ENCODE measurements at regions not wholly inside any gene's neighbourhood (a gene's known extent, or its start where the extent isn't known, plus 50 kb on each side); places are given as distances from the start of the nearest gene placed in this dataset.

- ChIA-PET POLR2A (no interaction called here), CTCF (ENCODE audit: low intra/inter-chr PET ratio) (no interaction called here)
- intact Hi-C loops (cut with micrococcal nuclease): no loop called here
- H3K4me3 ChIP-seq: no peak overlapping the region
- H3K4me1 ChIP-seq (replicated peaks in 1 of 2; ENCODE audit: control insufficient read depth in 2 of 2, insufficient read depth in 2 of 2, low read length in 2 of 2): no peaks in the 10 kb centered on the region; a peak in 2 of 5 replicates
- H4K20me1 ChIP-seq (replicated peaks; ENCODE audit: control insufficient read depth, insufficient read depth, low read length): peaks cover 3% of the 10 kb centered on the region; the same call in 1 of the 2 replicates
- no peak for TF ChIP-seq ZNF184 (CRISPR knock-in tag; IDR thresholded peaks at IDR 0.05)
- no peak for TF ChIP-seq DMBX1 (CRISPR knock-in tag; IDR thresholded peaks at IDR 0.05; ENCODE audit: borderline replicate concordance)
- TF ChIP-seq, protein P1, sequence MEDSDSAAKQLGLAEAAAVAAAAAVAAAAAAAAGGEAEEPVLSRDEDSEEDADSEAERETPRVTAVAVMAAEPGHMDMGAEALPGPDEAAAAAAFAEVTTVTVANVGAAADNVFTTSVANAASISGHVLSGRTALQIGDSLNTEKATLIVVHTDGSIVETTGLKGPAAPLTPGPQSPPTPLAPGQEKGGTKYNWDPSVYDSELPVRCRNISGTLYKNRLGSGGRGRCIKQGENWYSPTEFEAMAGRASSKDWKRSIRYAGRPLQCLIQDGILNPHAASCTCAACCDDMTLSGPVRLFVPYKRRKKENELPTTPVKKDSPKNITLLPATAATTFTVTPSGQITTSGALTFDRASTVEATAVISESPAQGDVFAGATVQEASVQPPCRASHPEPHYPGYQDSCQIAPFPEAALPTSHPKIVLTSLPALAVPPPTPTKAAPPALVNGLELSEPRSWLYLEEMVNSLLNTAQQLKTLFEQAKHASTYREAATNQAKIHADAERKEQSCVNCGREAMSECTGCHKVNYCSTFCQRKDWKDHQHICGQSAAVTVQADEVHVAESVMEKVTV (CRISPR knock-in tag; IDR thresholded peaks at IDR 0.05): no peak
- no peak for TF ChIP-seq RBM15 (IDR thresholded peaks at IDR 0.05; ENCODE audit: insufficient read depth, low read length)
- ATAC-seq (no peak), FAIRE-seq (no peak), DNase-seq (ENCODE audit: extremely low read depth in 1 of 4, low spot score in 3 of 4) (no peak)
- H3K79me2 ChIP-seq (ENCODE audit: control insufficient read depth, insufficient read depth, low read length): no peaks in the 10 kb centered on the region
- H3K9ac ChIP-seq (ENCODE audit: insufficient read depth in 1 of 2, low read depth in 2 of 2, low read length in 2 of 2): no peak overlapping the region; a peak in 1 of 4 replicates
- no peak overlapping the region for H3K4me2 ChIP-seq (ENCODE audit: insufficient read depth, low read length)
- no peaks in the 10 kb centered on the region for H3K9me1 ChIP-seq (ENCODE audit: control insufficient read depth, insufficient read depth, low read length)
- no TSS peak for BruUV-seq (replicated peaks)
- no peaks in the 10 kb centered on the region for H3K36me3 ChIP-seq (ENCODE audit: control insufficient read depth, insufficient read depth, low read length)
- H3K9me3 ChIP-seq (replicated peaks; ENCODE audit: control insufficient read depth, insufficient read depth, low read depth, low read length): no peaks in the 10 kb centered on the region
- H3K27me3 ChIP-seq (ENCODE audit: control insufficient read depth in 2 of 2, insufficient read depth in 2 of 2, low read length in 2 of 2): no peaks in the 10 kb centered on the region
- 68% methylated on average over 6 of the region's 7 CpGs for WGBS (ENCODE audit: insufficient coverage, low coverage, missing lambda C conversion rate)
- no peak overlapping the region for H2AFZ ChIP-seq (ENCODE audit: low read depth, low read length)
- H3K27ac ChIP-seq (ENCODE audit: extremely low read depth, low read depth, low read length): no peak overlapping the region
- in situ Hi-C loops (cut with MboI): no loop called here
Observed at GRCh38 chr14:100472491-100472890, 114.7 kb downstream of the BEGAIN start.

- Histone ChIP-seq H3K27me3 (ENCODE audit: control insufficient read depth in 2 of 2, insufficient read depth in 2 of 2, low read length in 2 of 2) (no peaks in the 10 kb centered on the region), H3K36me3 (ENCODE audit: control insufficient read depth, insufficient read depth, low read length) (no peaks in the 10 kb centered on the region), H2AFZ (ENCODE audit: low read depth, low read length) (no peak overlapping the region), H4K20me1 (replicated peaks; ENCODE audit: control insufficient read depth, insufficient read depth, low read length) (peaks cover 3% of the 10 kb centered on the region; the same call in 1 of the 2 replicates), H3K9ac (ENCODE audit: insufficient read depth in 1 of 2, low read depth in 2 of 2, low read length in 2 of 2) (no peak overlapping the region), H3K4me2 (ENCODE audit: insufficient read depth, low read length) (no peak overlapping the region), H3K27ac (ENCODE audit: extremely low read depth, low read depth, low read length) (no peak overlapping the region), H3K9me1 (ENCODE audit: control insufficient read depth, insufficient read depth, low read length) (no peaks in the 10 kb centered on the region), H3K79me2 (ENCODE audit: control insufficient read depth, insufficient read depth, low read length) (no peaks in the 10 kb centered on the region), H3K4me3 (no peak overlapping the region), H3K9me3 (replicated peaks; ENCODE audit: control insufficient read depth, insufficient read depth, low read depth, low read length) (no peaks in the 10 kb centered on the region), H3K4me1 (replicated peaks in 1 of 2; ENCODE audit: control insufficient read depth in 2 of 2, insufficient read depth in 2 of 2, low read length in 2 of 2) (no peaks in the 10 kb centered on the region; a peak in 2 of 5 replicates)
- BruUV-seq (replicated peaks): no TSS peak
- no peak for FAIRE-seq
- no peak for ATAC-seq
- DNase-seq (ENCODE audit: extremely low read depth in 1 of 4, low spot score in 3 of 4): no peak
- in situ Hi-C loops (cut with MboI) (no loop called here), intact Hi-C loops (cut with micrococcal nuclease) (no loop called here)
- POLR2A ChIA-PET: no interaction called here
- CTCF ChIA-PET (ENCODE audit: low intra/inter-chr PET ratio): no interaction called here
- no CpG with 5 or more reads among the region's 3 CpGs for WGBS (ENCODE audit: insufficient coverage, low coverage, missing lambda C conversion rate)
- TF ChIP-seq ZBTB5 (IDR thresholded peaks at IDR 0.05) (no peak), ZNF584 (CRISPR knock-in tag; IDR thresholded peaks at IDR 0.05; ENCODE audit: low read depth) (no peak), ZNF561 (CRISPR knock-in tag; conservative IDR thresholded peaks at IDR 0.05) (no peak), KLF10 (CRISPR knock-in tag; IDR thresholded peaks at IDR 0.05) (no peak), JUND (IDR thresholded peaks at IDR 0.05; ENCODE audit: borderline replicate concordance, low read depth, low read length) (no peak), JUND (tag; IDR thresholded peaks at IDR 0.05; ENCODE audit: borderline replicate concordance, low read depth, low read length) (no peak), CHD4 (IDR thresholded peaks at IDR 0.05; ENCODE audit: insufficient read depth, insufficient replicate concordance, low read depth, low read length, poor library complexity, severe bottlenecking) (no peak)
- TF ChIP-seq, protein P2, sequence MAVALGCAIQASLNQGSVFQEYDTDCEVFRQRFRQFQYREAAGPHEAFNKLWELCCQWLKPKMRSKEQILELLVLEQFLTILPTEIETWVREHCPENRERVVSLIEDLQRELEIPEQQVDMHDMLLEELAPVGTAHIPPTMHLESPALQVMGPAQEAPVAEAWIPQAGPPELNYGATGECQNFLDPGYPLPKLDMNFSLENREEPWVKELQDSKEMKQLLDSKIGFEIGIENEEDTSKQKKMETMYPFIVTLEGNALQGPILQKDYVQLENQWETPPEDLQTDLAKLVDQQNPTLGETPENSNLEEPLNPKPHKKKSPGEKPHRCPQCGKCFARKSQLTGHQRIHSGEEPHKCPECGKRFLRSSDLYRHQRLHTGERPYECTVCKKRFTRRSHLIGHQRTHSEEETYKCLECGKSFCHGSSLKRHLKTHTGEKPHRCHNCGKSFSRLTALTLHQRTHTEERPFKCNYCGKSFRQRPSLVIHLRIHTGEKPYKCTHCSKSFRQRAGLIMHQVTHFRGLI (CRISPR knock-in tag; IDR thresholded peaks at IDR 0.05): no peak
Observed at GRCh38 chr14:100473249-100473648, 114.0 kb downstream of the BEGAIN start.
